ENCODE measurements at regions not wholly inside any gene's neighbourhood (a gene's known extent, or its start where the extent isn't known, plus 50 kb on each side); places are given as distances from the start of the nearest gene placed in this dataset.
"Not testable (repeated sequence)": the region's sequence is repeated elsewhere in the genome, so short reads cannot be mapped to it uniquely, and the experiment has no call there.

- Histone ChIP-seq H3K4me3 (no peak overlapping the region), H3K9me3 (peaks cover 4% of the 10 kb centered on the region), H3K4me1 (ENCODE audit: low read depth) (no peaks in the 10 kb centered on the region), H3K36me3 (ENCODE audit: low read depth) (no peaks in the 10 kb centered on the region)
- ATAC-seq (no peak), DNase-seq (no peak)
- intact Hi-C loops (cut with DNase I, micrococcal nuclease) = no loop called here
- no peak for TF ChIP-seq CTCF (IDR thresholded peaks at IDR 0.05)
Measured at GRCh38 chr10:33695536-33695935, 361.1 kb upstream of the NRP1 start.

- H3K4me1 ChIP-seq (ENCODE audit: low read depth); DNase-seq; intact Hi-C loops (cut with DNase I, micrococcal nuclease); H3K36me3 ChIP-seq (ENCODE audit: low read depth); ATAC-seq; H3K4me3 ChIP-seq: not testable (repeated sequence)
- peaks cover 17% of the 10 kb centered on the region for H3K9me3 ChIP-seq
Measured at GRCh38 chr10:33690536-33690935, 356.1 kb upstream of the NRP1 start.

GRCh38 chr10:33688506-33688905 lies 354.0 kb upstream of the NRP1 start:
- no peaks in the 10 kb centered on the region for H3K36me3 ChIP-seq (ENCODE audit: low read depth)
- no peak for TF ChIP-seq CTCF (IDR thresholded peaks at IDR 0.05)
- no peak for ATAC-seq
- no peak for DNase-seq
- intact Hi-C loops (cut with DNase I, micrococcal nuclease) = no loop called here
- H3K4me3 ChIP-seq = no peak overlapping the region
- no peaks in the 10 kb centered on the region for H3K4me1 ChIP-seq (ENCODE audit: low read depth)
- peaks cover 17% of the 10 kb centered on the region for H3K9me3 ChIP-seq

GRCh38 chr10:33684211-33684611 lies 349.7 kb upstream of the NRP1 start:
- DNase-seq = no peak
- ATAC-seq = no peak
- Histone ChIP-seq H3K36me3 (ENCODE audit: low read depth) (no peaks in the 10 kb centered on the region), H3K9me3 (peaks cover 5% of the 10 kb centered on the region), H3K4me3 (no peak overlapping the region), H3K4me1 (ENCODE audit: low read depth) (no peaks in the 10 kb centered on the region)
- TF ChIP-seq CTCF (IDR thresholded peaks at IDR 0.05) = no peak
- intact Hi-C loops (cut with DNase I, micrococcal nuclease) = no loop called here

- no peak for DNase-seq
- TF ChIP-seq CTCF (IDR thresholded peaks at IDR 0.05) = no peak
- H3K4me1 ChIP-seq (ENCODE audit: low read depth) = no peaks in the 10 kb centered on the region
- ATAC-seq = no peak
- H3K9me3 ChIP-seq = no peaks in the 10 kb centered on the region
- H3K36me3 ChIP-seq (ENCODE audit: low read depth) = no peaks in the 10 kb centered on the region
- intact Hi-C loops (cut with DNase I, micrococcal nuclease) = no loop called here
- H3K4me3 ChIP-seq = no peak overlapping the region
Measured at GRCh38 chr10:33681595-33681994, 347.1 kb upstream of the NRP1 start.

GRCh38 chr10:33680036-33680435 lies 345.6 kb upstream of the NRP1 start:
- intact Hi-C loops (cut with DNase I, micrococcal nuclease) = no loop called here

More at GRCh38 chr10:33680036-33680435, 345.6 kb upstream of the NRP1 start:
- ATAC-seq (no peak), DNase-seq (no peak)
- Histone ChIP-seq H3K4me1 (ENCODE audit: low read depth) (no peaks in the 10 kb centered on the region), H3K9me3 (no peaks in the 10 kb centered on the region), H3K4me3 (no peak overlapping the region), H3K36me3 (ENCODE audit: low read depth) (no peaks in the 10 kb centered on the region)
- TF ChIP-seq CTCF (IDR thresholded peaks at IDR 0.05) = no peak

Measured in mucosa of descending colon (tissue), 3 donors.